HG03159 (cell line): ENCODE measurements at regions not wholly inside any gene's neighbourhood (a gene's known extent, or its start where the extent isn't known, plus 50 kb on each side); places are given as distances from the start of the nearest gene placed in this dataset.
"Not testable (repeated sequence)": the region's sequence is repeated elsewhere in the genome, so short reads cannot be mapped to it uniquely, and the experiment has no call there.

Source experiments
- ATAC-seq: cut with Tn5 transposase; IDR thresholded peaks from one replicate; pipeline ENCODE4 v1.9.1; 2021; ENCODE audit warnings: mild to moderate bottlenecking, moderate library complexity; ENCODE audit not compliant: unreplicated experiment

GRCh38 chr13:97520061-97520460 lies 86.1 kb downstream of the RAP2A start:
- no peak for ATAC-seq

GRCh38 chr13:97520866-97521265 lies 86.9 kb downstream of the RAP2A start:
- ATAC-seq = no peak

- no peak for ATAC-seq
Observed at GRCh38 chr13:97521726-97522125, 87.8 kb downstream of the RAP2A start.

- no peak for ATAC-seq
Observed at GRCh38 chr13:97522243-97522642, 88.3 kb downstream of the RAP2A start.

GRCh38 chr13:97526556-97526955 lies 92.6 kb downstream of the RAP2A start:
- ATAC-seq = no peak

GRCh38 chr13:97528518-97528917 lies 94.5 kb downstream of the RAP2A start:
- ATAC-seq = no peak

- ATAC-seq = no peak
Observed at GRCh38 chr13:97534540-97534939, 100.6 kb downstream of the RAP2A start.

GRCh38 chr13:97535614-97536013 lies 101.6 kb downstream of the RAP2A start:
- ATAC-seq = no peak

GRCh38 chr13:97537110-97537509 lies 103.1 kb downstream of the RAP2A start:
- ATAC-seq = peak; percentile 80

GRCh38 chr13:97538203-97538602 lies 104.2 kb downstream of the RAP2A start:
- no peak for ATAC-seq

- ATAC-seq = peak; percentile 48
Observed at GRCh38 chr13:97539651-97540610, 106.0 kb downstream of the RAP2A start.

GRCh38 chr13:97540696-97541095 lies 106.7 kb downstream of the RAP2A start:
- ATAC-seq = no peak

GRCh38 chr13:97542102-97542685 lies 108.2 kb downstream of the RAP2A start:
- ATAC-seq = no peak

GRCh38 chr13:97544031-97544765 lies 110.2 kb downstream of the RAP2A start:
- ATAC-seq = no peak

- not testable (repeated sequence) for ATAC-seq
Observed at GRCh38 chr13:97544971-97545499, 111.1 kb downstream of the RAP2A start.

- no peak for ATAC-seq
Observed at GRCh38 chr13:97548138-97548537, 114.2 kb downstream of the RAP2A start.

GRCh38 chr13:97548711-97549110 lies 114.7 kb downstream of the RAP2A start:
- no peak for ATAC-seq

- no peak for ATAC-seq
Observed at GRCh38 chr13:97549201-97549600, 115.2 kb downstream of the RAP2A start.

GRCh38 chr13:97554496-97554895 lies 120.5 kb downstream of the RAP2A start:
- ATAC-seq = no peak

- no peak for ATAC-seq
Observed at GRCh38 chr13:97555034-97555433, 121.1 kb downstream of the RAP2A start.

GRCh38 chr13:97559030-97559429 lies 125.1 kb downstream of the RAP2A start:
- ATAC-seq = no peak
